SK-N-SH (cell line): ENCODE measurements at regions not wholly inside any gene's neighbourhood (a gene's known extent, or its start where the extent isn't known, plus 50 kb on each side); places are given as distances from the start of the nearest gene placed in this dataset.
A peak's percentile ranks its signal among the peaks of the same experiment; 100 is the strongest.

ENCODE experiments used
- CTCF ChIA-PET: fragments of 300-600, 350-600 bp; formaldehyde crosslinking; extraction: SDS; loops from one replicate; lab custom pipeline; 2021; lab: Yijun Ruan, JAX
- POLR2A ChIA-PET: fragments of 350-600 bp; sonication (Branson Sonifier 250); formaldehyde crosslinking; extraction: SDS; loops from one replicate; lab custom pipeline; 2020; ENCODE audit warnings: antibody characterized with exemption, inconsistent platforms; lab: Yijun Ruan, JAX
- DNase-seq: peaks from one replicate; pipeline ENCODE4 v3.0.0; 2012
- H2AFZ ChIP-seq: fragments of 200-600 bp; sonication (generic); 2 replicates; pipeline ENCODE4 v1.8.1; 2016; ENCODE audit warnings: antibody characterized with exemption, mild to moderate bottlenecking, low read depth
- H3F3A ChIP-seq: fragments of 200-600 bp; sonication (generic); replicated peaks from 2 replicates; pipeline ENCODE3; 2016; ENCODE audit warnings: antibody characterized with exemption, mild to moderate bottlenecking; ENCODE audit not compliant: insufficient read depth
- H3K27ac ChIP-seq, 2 experiments: fragments of 200-500 bp in 1 of 2; fragments of 200-600 bp in 1 of 2; sonication (Bioruptor generic) in 1 of 2; sonication (generic), shearing (Covaris generic) in 1 of 2; 2 replicates each; pipeline versions ENCODE4 v1.5.1 to v1.6.1; 2014 to 2016; ENCODE audit warnings: low read depth in 2 of 2, inconsistent platforms in 1 of 2, low read length in 1 of 2, mild to moderate bottlenecking in 1 of 2, mixed read lengths in 1 of 2
- H3K27me3 ChIP-seq: fragments of 200-600 bp; sonication (generic), shearing (Covaris generic); 2 replicates; pipeline ENCODE4 v1.6.1; 2016; ENCODE audit warnings: mixed run types; ENCODE audit not compliant: insufficient read depth
- H3K36me3 ChIP-seq, 2 experiments: fragments of 200-500 bp in 1 of 2; fragments of 200-600 bp in 1 of 2; sonication (Bioruptor generic) in 1 of 2; sonication (generic) in 1 of 2; replicated peaks in 1 of 2; 2 replicates each; pipeline versions ENCODE3 to v1.5.1; 2014 to 2016; ENCODE audit warnings: low read length in 1 of 2, mild to moderate bottlenecking in 1 of 2; ENCODE audit not compliant: insufficient read depth in 2 of 2, control insufficient read depth in 1 of 2
- H3K4me1 ChIP-seq, 2 experiments: fragments of 200-500 bp in 1 of 2; fragments of 200-600 bp in 1 of 2; sonication (Bioruptor generic) in 1 of 2; sonication (generic), shearing (Covaris generic) in 1 of 2; 2 replicates each; pipeline versions ENCODE4 v1.5.1 to v1.6.1; 2014 to 2016; ENCODE audit warnings: low read depth in 1 of 2, low read length in 1 of 2, mixed run types in 1 of 2; ENCODE audit not compliant: insufficient read depth in 2 of 2, control insufficient read depth in 1 of 2
- H3K4me2 ChIP-seq: fragments of 200-600 bp; sonication (generic), shearing (Covaris generic); 2 replicates; pipeline ENCODE4 v1.6.1; 2017; ENCODE audit warnings: mixed run types
- H3K4me3 ChIP-seq, 2 experiments: fragments of 200-500 bp in 1 of 2; fragments of 200-600 bp in 1 of 2; sonication (Bioruptor generic) in 1 of 2; sonication (generic), shearing (Covaris generic) in 1 of 2; 2 replicates each; pipeline versions ENCODE4 v1.5.1 to v1.8.1; 2014 to 2016; ENCODE audit warnings: low read depth in 2 of 2, inconsistent platforms in 1 of 2, low read length in 1 of 2, mild to moderate bottlenecking in 1 of 2, mixed read lengths in 1 of 2, moderate library complexity in 1 of 2
- H3K79me2 ChIP-seq: fragments of 200-600 bp; sonication (generic); 2 replicates; pipeline ENCODE4 v1.8.1; 2017; ENCODE audit warnings: mild to moderate bottlenecking; ENCODE audit not compliant: insufficient read depth
- H3K9ac ChIP-seq: fragments of 200-600 bp; sonication (generic); 2 replicates; pipeline ENCODE4 v1.6.1; 2017; ENCODE audit warnings: mixed run types
- H3K9me2 ChIP-seq: fragments of 200-600 bp; sonication (generic); 2 replicates; pipeline ENCODE4 v1.6.1; 2017; ENCODE audit warnings: mixed run types
- H3K9me3 ChIP-seq: fragments of 200-600 bp; sonication (generic); 2 replicates; pipeline ENCODE4 v1.6.1; 2017; ENCODE audit warnings: mixed run types, mild to moderate bottlenecking, moderate library complexity
- H4K20me1 ChIP-seq: fragments of 200-600 bp; sonication (generic); 2 replicates; pipeline ENCODE4 v1.6.1; 2017; ENCODE audit warnings: mild to moderate bottlenecking, mixed run types; ENCODE audit not compliant: insufficient read depth
- CHD2 ChIP-seq: fragments of 150-350 bp; IDR thresholded peaks from 2 replicates; pipeline ENCODE4 v1.6.1; 2018; ENCODE audit warnings: low read length; ENCODE audit not compliant: partially characterized antibody
- CTCF ChIP-seq: fragments of 200-600 bp; sonication (generic); IDR thresholded peaks from 2 replicates; pipeline ENCODE4 v1.6.1; 2017; ENCODE audit warnings: antibody characterized with exemption, mild to moderate bottlenecking, moderate library complexity
- ELF1 ChIP-seq: IDR thresholded peaks from 2 replicates; pipeline ENCODE4 v1.4.0; 2012
- EP300 ChIP-seq, 2 experiments: IDR thresholded peaks; 2 replicates each; pipeline versions ENCODE4 v1.4.0 to v1.6.1; 2012; ENCODE audit warnings: borderline replicate concordance in 1 of 2, low read depth in 1 of 2, low read length in 1 of 2
- EZH2phosphoT487 ChIP-seq: fragments of 200-600 bp; sonication (generic); IDR thresholded peaks from 2 replicates; pipeline ENCODE4 v1.6.1; 2017; ENCODE audit warnings: low read depth, mixed run types, mild to moderate bottlenecking, antibody characterized with exemption, moderate library complexity, borderline replicate concordance
- FOSL2 ChIP-seq: IDR thresholded peaks from 2 replicates; pipeline ENCODE4 v1.4.0; 2012; ENCODE audit warnings: low read depth, mild to moderate bottlenecking, moderate library complexity, borderline replicate concordance
- FOXM1 ChIP-seq: IDR thresholded peaks from 2 replicates; pipeline ENCODE4 v1.4.0; 2012; ENCODE audit warnings: low read depth, mild to moderate bottlenecking
- GABPA ChIP-seq: IDR thresholded peaks from 2 replicates; pipeline ENCODE4 v1.4.0; 2012; ENCODE audit warnings: low read depth, mild to moderate bottlenecking
- JUND ChIP-seq: IDR thresholded peaks from 2 replicates; pipeline ENCODE4 v1.4.0; 2012
- NFIC ChIP-seq: IDR thresholded peaks from 2 replicates; pipeline ENCODE4 v1.4.0; 2012; ENCODE audit warnings: borderline replicate concordance
- NRF1 ChIP-seq: IDR thresholded peaks from 2 replicates; pipeline ENCODE4 v1.6.1; 2012; ENCODE audit warnings: low read depth, mild to moderate bottlenecking, low read length
- PBX3 ChIP-seq: IDR thresholded peaks from 2 replicates; pipeline ENCODE4; 2012
- POLR2AphosphoS5 ChIP-seq: IDR thresholded peaks from 2 replicates; pipeline ENCODE4 v1.6.1; 2012; ENCODE audit warnings: low read depth, low read length
- RCOR1 ChIP-seq: fragments of 150-350 bp; IDR thresholded peaks from 2 replicates; pipeline ENCODE4 v1.6.1; 2017; ENCODE audit warnings: antibody characterized with exemption, low read length
- REST ChIP-seq: IDR thresholded peaks from 2 replicates; pipeline ENCODE4 v1.6.1; 2012; ENCODE audit warnings: mild to moderate bottlenecking, low read depth, low read length, moderate library complexity
- RFX5 ChIP-seq: IDR thresholded peaks from 2 replicates; pipeline ENCODE4 v1.6.1; 2012; ENCODE audit warnings: mild to moderate bottlenecking, improper control_type of control experiment, low read length
- RXRA ChIP-seq: IDR thresholded peaks from 2 replicates; pipeline ENCODE4 v1.4.0; 2012; ENCODE audit warnings: low read depth, mild to moderate bottlenecking, borderline replicate concordance
- SIN3A ChIP-seq: IDR thresholded peaks from 2 replicates; pipeline ENCODE4 v1.6.1; 2012; ENCODE audit warnings: low read depth, mild to moderate bottlenecking, low read length, moderate library complexity, borderline replicate concordance
- TAF1 ChIP-seq: IDR thresholded peaks from 2 replicates; pipeline ENCODE4 v1.6.1; 2012; ENCODE audit warnings: low read depth, mild to moderate bottlenecking, low read length, moderate library complexity, borderline replicate concordance
- TCF12 ChIP-seq: IDR thresholded peaks from 2 replicates; pipeline ENCODE4 v1.4.0; 2012
- TEAD4 ChIP-seq: IDR thresholded peaks from 2 replicates; pipeline ENCODE4 v1.4.0; 2012; ENCODE audit warnings: mild to moderate bottlenecking, borderline replicate concordance; ENCODE audit not compliant: insufficient read depth
- USF2 ChIP-seq: fragments of 150-350 bp; IDR thresholded peaks from 2 replicates; pipeline ENCODE4 v1.6.1; 2017; ENCODE audit warnings: antibody characterized with exemption, low read length, low read depth, borderline replicate concordance
- WGBS: methylation state at CpG from one replicate; pipeline ENCODE4 v1.1.6; 2017; ENCODE audit warnings: low lambda C conversion rate; 5-methylcytosine and 5-hydroxymethylcytosine counted together
- TF ChIP-seq, protein P1 (sequence below): IDR thresholded peaks from 2 replicates; pipeline ENCODE4 v1.4.0; 2012; ENCODE audit warnings: low read depth, borderline replicate concordance
- TF ChIP-seq, protein P2 (sequence below): fragments of 150-350 bp; IDR thresholded peaks from 2 replicates; pipeline ENCODE4 v1.6.1; 2016; ENCODE audit warnings: mild to moderate bottlenecking, low read depth, low read length
- TF ChIP-seq, protein P3 (sequence below): IDR thresholded peaks from 2 replicates; pipeline ENCODE4 v1.4.0; 2012; ENCODE audit warnings: low read depth

DNA sequence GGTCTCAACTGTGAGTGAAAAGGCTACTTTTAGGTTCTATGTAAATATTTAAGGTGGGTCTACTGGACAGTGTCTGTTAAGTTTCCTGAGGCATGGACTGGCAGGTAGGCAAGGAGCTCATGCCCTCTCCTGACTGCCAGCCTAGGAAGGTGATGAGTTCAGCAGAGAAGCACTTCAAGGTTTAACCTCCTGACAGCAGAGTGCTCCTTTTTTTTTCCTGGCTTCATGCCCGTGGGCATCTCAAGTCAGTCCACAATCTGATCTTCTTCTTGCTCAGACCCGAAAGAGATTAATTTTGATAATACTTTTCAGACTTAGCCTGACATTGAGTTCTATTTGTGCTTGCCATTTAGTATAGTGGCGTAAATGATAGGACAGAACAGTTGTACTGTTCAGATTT is 241.9 kb upstream of the NREP start:
- H3K27me3 ChIP-seq: no peaks in the 10 kb centered on the region
- peaks cover 0 to 24% of the 10 kb centered on the region in 2 experiments for H3K4me1 ChIP-seq
- H3K4me2 ChIP-seq: no peak overlapping the region
- WGBS: 55% methylated on average over 3 of the region's 3 CpGs
- no peaks in the 10 kb centered on the region for H4K20me1 ChIP-seq
- H3K9ac ChIP-seq: no peak overlapping the region
- H3K79me2 ChIP-seq: no peaks in the 10 kb centered on the region
- peaks cover 15% of the 10 kb centered on the region for H3F3A ChIP-seq
- POLR2A ChIA-PET: no interaction called here
- TF ChIP-seq FOSL2 (0 out of 2 replicates have a peak, but pooled peaks have one; percentile 3), NRF1 (no peak), SIN3A (no peak), EZH2phosphoT487 (no peak), TAF1 (no peak), CHD2 (no peak), ELF1 (no peak), FOXM1 (no peak), POLR2AphosphoS5 (no peak), NFIC (peak; percentile 76; the same call in 1 of the 2 replicates), CTCF (no peak), RFX5 (no peak), TCF12 (peak; percentile 57), RXRA (peak; percentile 66), RCOR1 (no peak), PBX3 (peak; percentile 65), REST (no peak), EP300 (IDR thresholded peaks at IDR 0.05; ENCODE audit: borderline replicate concordance in 1 of 2, low read depth in 1 of 2, low read length in 1 of 2) (peak in 1 of 2 experiments; percentile 46; a peak in 1 of 4 replicates), TEAD4 (peak; percentile 45; the same call in 1 of the 2 replicates), USF2 (no peak), GABPA (no peak), JUND (0 out of 2 replicates have a peak, but pooled peaks have one; percentile 4)
- TF ChIP-seq, protein P1, sequence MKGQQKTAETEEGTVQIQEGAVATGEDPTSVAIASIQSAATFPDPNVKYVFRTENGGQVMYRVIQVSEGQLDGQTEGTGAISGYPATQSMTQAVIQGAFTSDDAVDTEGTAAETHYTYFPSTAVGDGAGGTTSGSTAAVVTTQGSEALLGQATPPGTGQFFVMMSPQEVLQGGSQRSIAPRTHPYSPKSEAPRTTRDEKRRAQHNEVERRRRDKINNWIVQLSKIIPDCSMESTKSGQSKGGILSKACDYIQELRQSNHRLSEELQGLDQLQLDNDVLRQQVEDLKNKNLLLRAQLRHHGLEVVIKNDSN: no peak
- TF ChIP-seq, protein P2, sequence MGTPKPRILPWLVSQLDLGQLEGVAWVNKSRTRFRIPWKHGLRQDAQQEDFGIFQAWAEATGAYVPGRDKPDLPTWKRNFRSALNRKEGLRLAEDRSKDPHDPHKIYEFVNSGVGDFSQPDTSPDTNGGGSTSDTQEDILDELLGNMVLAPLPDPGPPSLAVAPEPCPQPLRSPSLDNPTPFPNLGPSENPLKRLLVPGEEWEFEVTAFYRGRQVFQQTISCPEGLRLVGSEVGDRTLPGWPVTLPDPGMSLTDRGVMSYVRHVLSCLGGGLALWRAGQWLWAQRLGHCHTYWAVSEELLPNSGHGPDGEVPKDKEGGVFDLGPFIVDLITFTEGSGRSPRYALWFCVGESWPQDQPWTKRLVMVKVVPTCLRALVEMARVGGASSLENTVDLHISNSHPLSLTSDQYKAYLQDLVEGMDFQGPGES: no peak
- TF ChIP-seq, protein P3, sequence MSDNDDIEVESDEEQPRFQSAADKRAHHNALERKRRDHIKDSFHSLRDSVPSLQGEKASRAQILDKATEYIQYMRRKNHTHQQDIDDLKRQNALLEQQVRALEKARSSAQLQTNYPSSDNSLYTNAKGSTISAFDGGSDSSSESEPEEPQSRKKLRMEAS: no peak
- no peaks in the 10 kb centered on the region for H3K9me3 ChIP-seq
- H2AFZ ChIP-seq: no peak overlapping the region
- H3K9me2 ChIP-seq: no peaks in the 10 kb centered on the region
- H3K36me3 ChIP-seq: no peaks in the 10 kb centered on the region
- DNase-seq: no peak
- H3K4me3 ChIP-seq: no peak overlapping the region
- peak overlapping the region; percentile 62 to 90; a peak in 3 of 4 replicates for H3K27ac ChIP-seq
- CTCF ChIA-PET: no interaction called here
